ENCODE measurements at regions not wholly inside any gene's neighbourhood (a gene's known extent, or its start where the extent isn't known, plus 50 kb on each side); places are given as distances from the start of the nearest gene placed in this dataset.

GRCh38 chr10:126844406-126844805 is 60.8 kb upstream of the DOCK1 start:
- TF ChIP-seq, protein P1, sequence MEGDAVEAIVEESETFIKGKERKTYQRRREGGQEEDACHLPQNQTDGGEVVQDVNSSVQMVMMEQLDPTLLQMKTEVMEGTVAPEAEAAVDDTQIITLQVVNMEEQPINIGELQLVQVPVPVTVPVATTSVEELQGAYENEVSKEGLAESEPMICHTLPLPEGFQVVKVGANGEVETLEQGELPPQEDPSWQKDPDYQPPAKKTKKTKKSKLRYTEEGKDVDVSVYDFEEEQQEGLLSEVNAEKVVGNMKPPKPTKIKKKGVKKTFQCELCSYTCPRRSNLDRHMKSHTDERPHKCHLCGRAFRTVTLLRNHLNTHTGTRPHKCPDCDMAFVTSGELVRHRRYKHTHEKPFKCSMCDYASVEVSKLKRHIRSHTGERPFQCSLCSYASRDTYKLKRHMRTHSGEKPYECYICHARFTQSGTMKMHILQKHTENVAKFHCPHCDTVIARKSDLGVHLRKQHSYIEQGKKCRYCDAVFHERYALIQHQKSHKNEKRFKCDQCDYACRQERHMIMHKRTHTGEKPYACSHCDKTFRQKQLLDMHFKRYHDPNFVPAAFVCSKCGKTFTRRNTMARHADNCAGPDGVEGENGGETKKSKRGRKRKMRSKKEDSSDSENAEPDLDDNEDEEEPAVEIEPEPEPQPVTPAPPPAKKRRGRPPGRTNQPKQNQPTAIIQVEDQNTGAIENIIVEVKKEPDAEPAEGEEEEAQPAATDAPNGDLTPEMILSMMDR (IDR thresholded peaks at IDR 0.05), result no peak
- TF ChIP-seq POLR2A (IDR thresholded peaks at IDR 0.05) (no peak), EP300 (IDR thresholded peaks at IDR 0.05) (no peak)
